ENCODE measurements at regions not wholly inside any gene's neighbourhood (a gene's known extent, or its start where the extent isn't known, plus 50 kb on each side); places are given as distances from the start of the nearest gene placed in this dataset.

GRCh38 chr10:6364893-6365292 is 162.2 kb downstream of the PFKFB3 start:
- TF ChIP-seq CTCF (IDR thresholded peaks at IDR 0.05 in 4 of 5, conservative IDR thresholded peaks at IDR 0.05 in 1 of 5): no peak
- TF ChIP-seq POLR2A (IDR thresholded peaks at IDR 0.05): no peak

Measured in gastrocnemius medialis (tissue), 4 donors.